GM23338 (cell line): ENCODE measurements at regions not wholly inside any gene's neighbourhood (a gene's known extent, or its start where the extent isn't known, plus 50 kb on each side); places are given as distances from the start of the nearest gene placed in this dataset.
"Not testable (repeated sequence)": the region's sequence is repeated elsewhere in the genome, so short reads cannot be mapped to it uniquely, and the experiment has no call there.

ENCODE experiments used
- ATAC-seq: fragments of 200-7000 bp; cut with Tn5 transposase; 3 replicates; pipeline ENCODE4 v1.9.1; 2020
- DNase-seq: peaks from one replicate; pipeline ENCODE4 v3.0.0-alpha.2; 2015; ENCODE audit warnings: low spot score
- H2AFZ ChIP-seq: fragments of 200-600 bp; sonication (generic); 2 replicates; pipeline ENCODE4 v1.8.0; 2016; ENCODE audit warnings: antibody characterized with exemption, mild to moderate bottlenecking, moderate library complexity
- H3F3A ChIP-seq: fragments of 200-600 bp; sonication (generic); replicated peaks from 2 replicates; pipeline ENCODE4 v1.8.0; 2017; ENCODE audit warnings: antibody characterized with exemption, mixed run types, low read depth
- H3K27ac ChIP-seq: fragments of 200-600 bp; sonication (generic); 2 replicates; pipeline ENCODE4 v1.6.1; 2016; ENCODE audit warnings: low read depth
- H3K27me3 ChIP-seq: fragments of 200-600 bp; sonication (generic); 2 replicates; pipeline ENCODE4 v1.8.0; 2016; ENCODE audit warnings: mild to moderate bottlenecking, mixed run types, moderate library complexity; ENCODE audit not compliant: insufficient read depth
- H3K36me3 ChIP-seq: fragments of 200-600 bp; sonication (generic); 2 replicates; pipeline ENCODE4 v1.8.0; 2016; ENCODE audit warnings: mild to moderate bottlenecking; ENCODE audit not compliant: insufficient read depth
- H3K4me1 ChIP-seq: fragments of 200-600 bp; sonication (generic); 2 replicates; pipeline ENCODE4 v1.8.0; 2016; ENCODE audit warnings: mild to moderate bottlenecking, moderate library complexity; ENCODE audit not compliant: insufficient read depth
- H3K4me2 ChIP-seq: fragments of 200-600 bp; sonication (generic); 2 replicates; pipeline ENCODE4 v1.7.1; 2017; ENCODE audit warnings: mixed run types
- H3K4me3 ChIP-seq: fragments of 200-600 bp; sonication (generic); 2 replicates; pipeline ENCODE4 v1.6.1; 2016; ENCODE audit warnings: mixed run types
- H3K79me2 ChIP-seq: fragments of 200-600 bp; sonication (generic); replicated peaks from 2 replicates; pipeline ENCODE4 v1.8.0; 2017; ENCODE audit warnings: mild to moderate bottlenecking; ENCODE audit not compliant: insufficient read depth
- H3K9me2 ChIP-seq: fragments of 200-600 bp; sonication (generic); 2 replicates; pipeline ENCODE4 v1.8.0; 2017; ENCODE audit not compliant: insufficient read depth
- H4K20me1 ChIP-seq: fragments of 200-600 bp; sonication (generic); replicated peaks from 2 replicates; pipeline ENCODE4 v1.8.0; 2017; ENCODE audit warnings: mild to moderate bottlenecking; ENCODE audit not compliant: insufficient read depth
- H3K27ac Mint-ChIP-seq: 2 replicates; pipeline ENCODE4 v1.8.0; 2020; ENCODE audit warnings: inconsistent platforms, mild to moderate bottlenecking, moderate library complexity, mixed read lengths
- H3K27me3 Mint-ChIP-seq: 3 replicates; pipeline ENCODE4 v1.8.0; 2022; ENCODE audit warnings: low read depth, mild to moderate bottlenecking, moderate library complexity, mixed read lengths, inconsistent platforms; ENCODE audit not compliant: insufficient read depth, poor library complexity
- H3K36me3 Mint-ChIP-seq: 3 replicates; pipeline ENCODE4 v1.8.0; 2021; ENCODE audit warnings: low read depth, mild to moderate bottlenecking, inconsistent platforms, moderate library complexity, mixed read lengths
- H3K4me1 Mint-ChIP-seq: 3 replicates; pipeline ENCODE4 v1.8.0; 2020; ENCODE audit warnings: mild to moderate bottlenecking, inconsistent platforms, mixed read lengths
- H3K4me3 Mint-ChIP-seq: 3 replicates; pipeline ENCODE4 v1.8.0; 2021; ENCODE audit warnings: moderate library complexity, mild to moderate bottlenecking, inconsistent platforms, mixed read lengths
- H3K9me3 Mint-ChIP-seq: 3 replicates; pipeline ENCODE4 v1.8.0; 2020; ENCODE audit warnings: moderate library complexity, mild to moderate bottlenecking, inconsistent platforms, mixed read lengths
- EZH2 ChIP-seq: fragments of 200-600 bp; sonication (generic); IDR thresholded peaks from one replicate; pipeline ENCODE4 v1.8.0; 2017; ENCODE audit warnings: antibody characterized with exemption, mild to moderate bottlenecking, low read depth; ENCODE audit not compliant: unreplicated experiment
- EZH2phosphoT487 ChIP-seq: fragments of 200-600 bp; sonication (generic); IDR thresholded peaks from one replicate; pipeline ENCODE4 v1.8.1; 2018; ENCODE audit warnings: antibody characterized with exemption; ENCODE audit not compliant: unreplicated experiment
- NANOG ChIP-seq: IDR thresholded peaks from 2 replicates; pipeline ENCODE4 v1.6.1; 2016; ENCODE audit warnings: antibody characterized with exemption, borderline replicate concordance
- POLR2AphosphoS5 ChIP-seq: IDR thresholded peaks from 2 replicates; pipeline ENCODE4 v1.6.1; 2016; ENCODE audit warnings: antibody characterized with exemption, low read depth
- STAT1 ChIP-seq: IDR thresholded peaks from one replicate; pipeline ENCODE4 v1.6.1; 2016; ENCODE audit warnings: antibody characterized with exemption; ENCODE audit not compliant: unreplicated experiment
- ZNF462 ChIP-seq: fragments of 250-450 bp; sonication (Bioruptor Pico); IDR thresholded peaks from 2 replicates; pipeline ENCODE4 v1.5.0; 2020; ENCODE audit warnings: mild to moderate bottlenecking, moderate library complexity
- TF ChIP-seq, protein P1 (sequence below): IDR thresholded peaks from 2 replicates; pipeline ENCODE4 v1.6.1; 2016; ENCODE audit warnings: antibody characterized with exemption

DNA sequence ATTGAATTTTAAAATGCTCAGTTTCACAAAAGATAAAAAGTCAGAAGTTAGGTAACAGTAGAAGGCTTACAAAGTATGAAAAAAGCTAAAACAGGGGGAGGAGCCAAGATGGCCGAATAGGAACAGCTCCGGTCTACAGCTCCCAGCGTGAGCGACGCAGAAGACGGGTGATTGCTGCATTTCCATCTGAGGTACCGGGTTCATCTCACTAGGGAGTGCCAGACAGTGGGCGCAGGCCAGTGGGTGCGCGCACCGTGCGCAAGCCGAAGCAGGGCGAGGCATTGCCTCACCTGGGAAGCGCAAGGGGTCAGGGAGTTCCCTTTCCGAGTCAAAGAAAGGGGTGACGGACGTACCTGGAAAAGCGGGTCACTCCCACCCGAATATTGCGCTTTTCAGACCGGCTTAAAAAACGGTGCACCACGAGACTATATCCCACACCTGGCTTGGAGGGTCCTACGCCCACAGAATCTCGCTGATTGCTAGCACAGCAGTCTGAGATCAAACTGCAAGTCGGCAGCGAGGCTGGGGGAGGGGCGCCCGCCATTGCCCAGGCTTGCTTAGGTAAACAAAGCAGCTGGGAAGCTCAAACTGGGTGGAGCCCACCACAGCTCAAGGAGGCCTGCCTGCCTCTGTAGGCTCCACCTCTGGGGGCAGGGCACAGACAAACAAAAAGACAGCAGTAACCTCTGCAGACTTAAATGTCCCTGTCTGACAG, 420.6 kb downstream of the ZFHX3 start:
- H3F3A ChIP-seq, H3K36me3 ChIP-seq, H3K4me1 ChIP-seq, H2AFZ ChIP-seq, H3K27me3 ChIP-seq, H4K20me1 ChIP-seq, ATAC-seq, H3K4me1 Mint-ChIP-seq, H3K9me2 ChIP-seq, H3K27me3 Mint-ChIP-seq: not testable (repeated sequence)
- H3K27ac ChIP-seq: peak overlapping the region; percentile 75; the same call in 1 of the 2 replicates
- peaks cover 32% of the 10 kb centered on the region for H3K79me2 ChIP-seq
- H3K4me3 ChIP-seq: peak overlapping the region; percentile 62
- peak overlapping the region; percentile 92 for H3K27ac Mint-ChIP-seq
- H3K4me2 ChIP-seq: peak overlapping the region; percentile 65
- H3K9me3 Mint-ChIP-seq: peaks cover 10% of the 10 kb centered on the region; the same call in 2 of the 3 replicates
- 0 out of 2 replicates have a peak, but pooled peaks have one; percentile 32 for TF ChIP-seq POLR2AphosphoS5
- peaks cover 11% of the 10 kb centered on the region for H3K36me3 Mint-ChIP-seq
- H3K4me3 Mint-ChIP-seq: peak overlapping the region; percentile 74
- DNase-seq: peak; percentile 40

DNA sequence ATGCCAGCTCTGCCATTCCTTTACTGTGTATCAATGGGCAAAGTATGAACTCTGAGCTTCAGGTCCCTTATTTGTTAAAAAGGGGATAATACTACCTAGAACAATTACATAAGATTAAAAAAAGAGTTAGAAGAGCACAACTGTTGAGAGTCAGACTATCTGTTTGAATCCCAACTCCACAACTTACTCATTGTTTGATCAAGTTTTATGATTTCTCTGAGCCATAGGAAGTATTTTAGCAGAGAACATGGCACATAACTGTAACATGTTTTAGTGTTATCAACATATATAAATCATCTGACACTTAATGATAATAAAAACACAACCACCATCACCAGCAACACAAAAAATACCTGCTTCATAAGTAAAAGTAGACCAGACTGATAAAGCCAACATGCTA, 421.3 kb downstream of the ZFHX3 start:
- Histone ChIP-seq H3K27ac (no peak overlapping the region), H3K9me2 (no peaks in the 10 kb centered on the region), H3K36me3 (no peaks in the 10 kb centered on the region), H3K79me2 (peaks cover 32% of the 10 kb centered on the region), H3K4me2 (peak overlapping the region; percentile 65), H4K20me1 (0 out of 2 replicates have a peak, but pooled peaks cover 7% of the 10 kb centered on the region), H3F3A (no peaks in the 10 kb centered on the region), H3K27me3 (no peaks in the 10 kb centered on the region), H3K4me3 (peak overlapping the region; percentile 62), H3K4me1 (no peaks in the 10 kb centered on the region), H2AFZ (no peak overlapping the region)
- Mint-ChIP-seq H3K4me1 (peaks cover 7% of the 10 kb centered on the region; the same call in 2 of the 3 replicates), H3K27ac (peak overlapping the region; percentile 92; the same call in 1 of the 2 replicates), H3K9me3 (peaks cover 7% of the 10 kb centered on the region; the same call in 2 of the 3 replicates), H3K36me3 (peaks cover 11% of the 10 kb centered on the region), H3K4me3 (peak overlapping the region; percentile 74), H3K27me3 (peaks cover 5% of the 10 kb centered on the region)
- ATAC-seq (no peak), DNase-seq (no peak)
- TF ChIP-seq EZH2: no peak
- no peak for TF ChIP-seq STAT1
- no peak for TF ChIP-seq ZNF462 (CRISPR knock-in tag)
- TF ChIP-seq, protein P1, sequence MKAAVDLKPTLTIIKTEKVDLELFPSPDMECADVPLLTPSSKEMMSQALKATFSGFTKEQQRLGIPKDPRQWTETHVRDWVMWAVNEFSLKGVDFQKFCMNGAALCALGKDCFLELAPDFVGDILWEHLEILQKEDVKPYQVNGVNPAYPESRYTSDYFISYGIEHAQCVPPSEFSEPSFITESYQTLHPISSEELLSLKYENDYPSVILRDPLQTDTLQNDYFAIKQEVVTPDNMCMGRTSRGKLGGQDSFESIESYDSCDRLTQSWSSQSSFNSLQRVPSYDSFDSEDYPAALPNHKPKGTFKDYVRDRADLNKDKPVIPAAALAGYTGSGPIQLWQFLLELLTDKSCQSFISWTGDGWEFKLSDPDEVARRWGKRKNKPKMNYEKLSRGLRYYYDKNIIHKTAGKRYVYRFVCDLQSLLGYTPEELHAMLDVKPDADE: no peak
- TF ChIP-seq EZH2phosphoT487: no peak
- no peak for TF ChIP-seq POLR2AphosphoS5
- no peak for TF ChIP-seq NANOG
